ENCODE measurements at regions not wholly inside any gene's neighbourhood (a gene's known extent, or its start where the extent isn't known, plus 50 kb on each side); places are given as distances from the start of the nearest gene placed in this dataset.

GRCh38 chr17:77420095-77420803, 279.5 kb downstream of the SEC14L1 start:
- TF ChIP-seq CTCF (conservative IDR thresholded peaks at IDR 0.05) = no peak
- TF ChIP-seq ZFX (IDR thresholded peaks at IDR 0.05) = no peak

Data from C4-2B (cell line).